ENCODE measurements at regions not wholly inside any gene's neighbourhood (a gene's known extent, or its start where the extent isn't known, plus 50 kb on each side); places are given as distances from the start of the nearest gene placed in this dataset.

DNA sequence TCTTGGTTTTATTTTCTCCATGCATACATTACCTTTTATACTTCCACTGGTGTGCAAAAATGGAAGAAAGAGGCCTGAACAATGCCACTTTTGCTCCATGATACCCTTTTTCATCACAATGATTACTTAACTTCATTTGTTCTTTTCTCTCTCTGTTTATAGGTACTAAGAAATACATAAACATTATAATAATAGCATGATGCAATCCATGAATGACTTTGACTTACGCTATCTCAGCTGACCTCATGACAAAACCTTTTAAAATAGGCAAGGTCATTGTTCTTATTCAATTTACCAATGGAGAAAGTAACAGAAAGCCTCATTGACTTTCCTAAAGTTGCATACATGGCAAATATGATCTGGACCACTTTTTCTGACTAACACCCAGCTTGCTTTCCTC is 105.1 kb upstream of the ZEB1 start:
- no peak for TF ChIP-seq POLR2A (IDR thresholded peaks at IDR 0.05; ENCODE audit: low read depth, low read length)
- TF ChIP-seq TAF1 (IDR thresholded peaks at IDR 0.05; ENCODE audit: low read depth, low read length): no peak
- no peak for TF ChIP-seq POLR2AphosphoS5 (IDR thresholded peaks at IDR 0.05; ENCODE audit: low read depth, low read length)
- TF ChIP-seq PAX5 (IDR thresholded peaks at IDR 0.05; ENCODE audit: insufficient read depth, low read length, severe bottlenecking): no peak
- no peak for TF ChIP-seq SPI1 (IDR thresholded peaks at IDR 0.05; ENCODE audit: low read depth, low read length)
